ENCODE measurements at regions not wholly inside any gene's neighbourhood (a gene's known extent, or its start where the extent isn't known, plus 50 kb on each side); places are given as distances from the start of the nearest gene placed in this dataset.

DNA sequence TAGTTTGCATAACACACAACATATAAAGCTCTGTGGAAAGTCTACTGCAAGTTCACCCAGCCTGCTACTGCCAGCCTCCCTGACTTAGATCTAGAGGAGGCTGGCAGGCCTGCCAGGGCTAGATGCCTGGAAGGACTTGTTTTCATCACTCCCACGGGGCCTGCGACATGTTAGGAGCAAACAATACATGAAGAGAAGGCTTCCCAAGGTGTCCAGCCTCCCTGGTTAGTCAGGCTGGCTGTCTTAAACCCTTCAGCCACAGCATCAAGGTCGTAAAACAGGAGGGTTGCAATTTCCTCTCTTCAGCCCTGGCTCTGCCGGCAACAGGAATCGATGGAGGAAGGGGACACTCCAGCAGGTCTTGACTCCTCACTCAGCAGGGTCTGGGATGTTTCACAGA is 104.5 kb downstream of the NGF start:
- Histone ChIP-seq H3K4me1 (peaks cover 11% of the 10 kb centered on the region), H3K27me3 (no peaks in the 10 kb centered on the region), H3K9me3 (no peaks in the 10 kb centered on the region), H3K36me3 (no peaks in the 10 kb centered on the region), H3K27ac (no peak overlapping the region), H3K4me3 (no peak overlapping the region)
- intact Hi-C loops (cut with DNase I): no loop called here
- DNase-seq (ENCODE audit: extremely low spot score in 2 of 2): no peak
- TF ChIP-seq POLR2A (IDR thresholded peaks at IDR 0.05): no peak
- TF ChIP-seq POLR2AphosphoS5 (IDR thresholded peaks at IDR 0.05; ENCODE audit: insufficient read depth in 1 of 2, low read depth in 1 of 2): no peak
- TF ChIP-seq CTCF (IDR thresholded peaks at IDR 0.05): no peak

DNA sequence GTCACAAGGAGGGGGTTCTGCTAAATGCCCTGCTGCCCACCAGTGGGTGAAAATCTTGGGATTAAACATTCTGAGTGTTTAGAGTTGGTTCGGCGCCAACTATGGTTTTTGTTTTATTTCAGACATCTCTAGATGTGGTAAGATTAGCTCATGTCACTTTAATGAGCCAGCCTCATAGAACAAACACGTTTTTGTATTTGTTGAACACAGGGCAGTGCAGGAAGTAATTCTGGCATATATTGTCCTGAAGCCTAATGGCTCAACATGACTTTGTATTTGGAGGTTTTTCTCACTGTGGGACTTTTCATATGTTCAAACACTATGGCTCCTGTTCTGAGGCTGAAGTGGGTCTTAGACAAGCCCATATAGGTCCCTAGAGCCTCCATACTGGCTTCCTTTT is 107.8 kb downstream of the NGF start:
- H3K36me3 ChIP-seq: no peaks in the 10 kb centered on the region
- H3K9me3 ChIP-seq: no peaks in the 10 kb centered on the region
- intact Hi-C loops (cut with DNase I): no loop called here
- DNase-seq (ENCODE audit: extremely low spot score in 2 of 2): no peak
- no peak overlapping the region for H3K27ac ChIP-seq
- no peak for TF ChIP-seq CTCF (IDR thresholded peaks at IDR 0.05)
- no peak for TF ChIP-seq POLR2A (IDR thresholded peaks at IDR 0.05)
- no peak for TF ChIP-seq POLR2AphosphoS5 (IDR thresholded peaks at IDR 0.05; ENCODE audit: insufficient read depth in 1 of 2, low read depth in 1 of 2)
- no peaks in the 10 kb centered on the region for H3K27me3 ChIP-seq
- H3K4me1 ChIP-seq: peaks cover 26% of the 10 kb centered on the region
- H3K4me3 ChIP-seq: no peak overlapping the region

DNA sequence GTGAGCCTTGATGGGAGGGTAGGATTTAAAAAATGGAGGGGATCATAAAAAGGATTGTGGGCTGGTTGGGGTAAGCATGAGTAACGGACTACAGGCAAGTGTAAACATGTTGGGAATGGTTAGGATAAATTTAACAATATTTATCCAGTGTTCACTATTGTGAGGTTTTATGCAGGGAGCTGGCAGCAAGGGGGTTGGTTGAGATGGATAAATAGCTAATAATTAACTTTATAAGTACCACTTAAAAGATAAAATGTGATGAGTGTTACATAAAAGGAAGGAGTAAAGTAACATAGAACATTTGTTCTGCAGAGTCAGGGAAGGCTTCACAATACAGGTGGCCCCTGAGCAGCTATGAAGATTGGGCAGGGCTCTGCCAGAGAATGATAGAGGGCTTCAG is 109.0 kb downstream of the NGF start:
- peaks cover 26% of the 10 kb centered on the region for H3K4me1 ChIP-seq
- no peaks in the 10 kb centered on the region for H3K27me3 ChIP-seq
- intact Hi-C loops (cut with DNase I): no loop called here
- H3K27ac ChIP-seq: no peak overlapping the region
- H3K9me3 ChIP-seq: no peaks in the 10 kb centered on the region
- DNase-seq (ENCODE audit: extremely low spot score in 2 of 2): no peak
- TF ChIP-seq POLR2A (IDR thresholded peaks at IDR 0.05): no peak
- no peak for TF ChIP-seq POLR2AphosphoS5 (IDR thresholded peaks at IDR 0.05; ENCODE audit: insufficient read depth in 1 of 2, low read depth in 1 of 2)
- TF ChIP-seq CTCF (IDR thresholded peaks at IDR 0.05): no peak
- no peak overlapping the region for H3K4me3 ChIP-seq
- H3K36me3 ChIP-seq: no peaks in the 10 kb centered on the region

GRCh38 chr1:115228191-115228590 is 109.9 kb downstream of the NGF start:
- H3K9me3 ChIP-seq: no peaks in the 10 kb centered on the region

More at GRCh38 chr1:115228191-115228590, 109.9 kb downstream of the NGF start:
- DNase-seq (ENCODE audit: extremely low spot score in 2 of 2): no peak
- no peak overlapping the region for H3K4me3 ChIP-seq
- no peak overlapping the region for H3K27ac ChIP-seq
- no peaks in the 10 kb centered on the region for H3K27me3 ChIP-seq
- peaks cover 26% of the 10 kb centered on the region for H3K4me1 ChIP-seq
- TF ChIP-seq POLR2AphosphoS5 (IDR thresholded peaks at IDR 0.05; ENCODE audit: insufficient read depth in 1 of 2, low read depth in 1 of 2) (no peak), CTCF (IDR thresholded peaks at IDR 0.05) (no peak), POLR2A (IDR thresholded peaks at IDR 0.05) (no peak)
- intact Hi-C loops (cut with DNase I): no loop called here
- no peaks in the 10 kb centered on the region for H3K36me3 ChIP-seq
